DOHH2 (cell line): ENCODE measurements at regions not wholly inside any gene's neighbourhood (a gene's known extent, or its start where the extent isn't known, plus 50 kb on each side); places are given as distances from the start of the nearest gene placed in this dataset.

Experiments
- H3F3A ChIP-seq: fragments of 200-600 bp; sonication (generic), shearing (Covaris generic); 2 replicates; pipeline ENCODE4 v1.6.0; 2016; ENCODE audit warnings: antibody characterized with exemption, mild to moderate bottlenecking; ENCODE audit not compliant: control insufficient read depth, insufficient read depth
- H3K27ac ChIP-seq: fragments of 200-600 bp; sonication (generic); 2 replicates; pipeline ENCODE4 v1.5.1; 2014; ENCODE audit warnings: low read depth, mild to moderate bottlenecking, low read length, moderate library complexity
- H3K27me3 ChIP-seq: fragments of 200-600 bp; sonication (generic); 2 replicates; pipeline ENCODE4 v1.6.1; 2014; ENCODE audit warnings: mild to moderate bottlenecking, low read length, mixed read lengths; ENCODE audit not compliant: control insufficient read depth
- H3K36me3 ChIP-seq: fragments of 200-600 bp; sonication (generic); 2 replicates; pipeline ENCODE4 v1.6.1; 2014; ENCODE audit warnings: mild to moderate bottlenecking, low read length, moderate library complexity, mixed read lengths; ENCODE audit not compliant: control insufficient read depth
- H3K4me1 ChIP-seq: fragments of 200-600 bp; sonication (generic); 2 replicates; pipeline ENCODE4 v1.6.1; 2014; ENCODE audit warnings: mild to moderate bottlenecking, low read length, mixed read lengths; ENCODE audit not compliant: control insufficient read depth
- H3K4me2 ChIP-seq: fragments of 200-600 bp; sonication (generic); 2 replicates; pipeline ENCODE4 v1.6.0; 2014; ENCODE audit warnings: mild to moderate bottlenecking, low read length, moderate library complexity
- H3K4me3 ChIP-seq: fragments of 200-600 bp; sonication (generic); 2 replicates; pipeline ENCODE4 v1.5.1; 2014; ENCODE audit warnings: mild to moderate bottlenecking, low read length, mixed read lengths
- H3K79me2 ChIP-seq: fragments of 200-600 bp; sonication (generic); 2 replicates; pipeline ENCODE4 v1.6.1; 2014; ENCODE audit warnings: mild to moderate bottlenecking, low read length, mixed read lengths; ENCODE audit not compliant: control insufficient read depth
- H3K9me2 ChIP-seq: fragments of 200-600 bp; sonication (generic); replicated peaks from 2 replicates; pipeline ENCODE4 v1.6.1; 2014; ENCODE audit warnings: mild to moderate bottlenecking, low read length, mixed read lengths; ENCODE audit not compliant: control insufficient read depth
- H3K9me3 ChIP-seq: fragments of 200-600 bp; sonication (generic); 2 replicates; pipeline ENCODE4 v1.6.1; 2014; ENCODE audit warnings: antibody characterized with exemption, low read length, mixed read lengths; ENCODE audit not compliant: control insufficient read depth, insufficient read depth
- H4K20me1 ChIP-seq: fragments of 200-600 bp; sonication (generic); 2 replicates; pipeline ENCODE4 v1.6.0; 2014; ENCODE audit warnings: low read depth, mild to moderate bottlenecking, antibody characterized with exemption, low read length, moderate library complexity; ENCODE audit not compliant: control insufficient read depth, insufficient read depth
- EZH2phosphoT487 ChIP-seq: fragments of 200-600 bp; sonication (generic); IDR thresholded peaks from 2 replicates; pipeline ENCODE4 v1.6.1; 2017; ENCODE audit warnings: borderline replicate concordance, mild to moderate bottlenecking, antibody characterized with exemption, low read length, moderate library complexity, mixed read lengths
- TF ChIP-seq, protein P1 (sequence below): fragments of 200-600 bp; sonication (generic); IDR thresholded peaks from one replicate; pipeline ENCODE4 v1.5.1; 2014; ENCODE audit warnings: antibody characterized with exemption, mild to moderate bottlenecking, low read depth, low read length; ENCODE audit not compliant: poor library complexity, severe bottlenecking

DNA sequence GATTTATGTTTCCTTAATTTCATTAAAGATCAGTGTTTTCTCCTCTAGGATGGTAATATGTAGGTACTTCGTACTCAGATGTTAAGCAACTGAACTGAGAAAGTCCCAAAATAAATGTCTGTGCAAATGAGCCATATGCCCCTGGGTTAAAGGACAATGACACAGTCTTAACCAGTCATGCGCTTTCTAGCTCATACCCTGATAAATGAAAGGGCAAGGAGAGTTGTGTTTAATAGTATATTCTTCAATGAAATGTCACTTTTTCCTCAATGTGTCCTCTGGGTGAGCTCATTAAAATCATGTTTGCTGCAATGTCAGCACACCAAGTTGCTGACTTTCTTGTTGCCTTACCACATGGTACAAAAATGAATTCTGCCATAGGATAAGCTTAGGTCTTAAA lies 856.3 kb downstream of the TMEM182 start:
- H3K79me2 ChIP-seq: no peaks in the 10 kb centered on the region
- H3K4me2 ChIP-seq: no peak overlapping the region
- H3K9me3 ChIP-seq: no peaks in the 10 kb centered on the region
- H3F3A ChIP-seq: no peaks in the 10 kb centered on the region
- H4K20me1 ChIP-seq: no peaks in the 10 kb centered on the region
- H3K9me2 ChIP-seq: no peaks in the 10 kb centered on the region
- H3K36me3 ChIP-seq: no peaks in the 10 kb centered on the region
- no peaks in the 10 kb centered on the region for H3K4me1 ChIP-seq
- TF ChIP-seq EZH2phosphoT487: no peak
- TF ChIP-seq, protein P1, sequence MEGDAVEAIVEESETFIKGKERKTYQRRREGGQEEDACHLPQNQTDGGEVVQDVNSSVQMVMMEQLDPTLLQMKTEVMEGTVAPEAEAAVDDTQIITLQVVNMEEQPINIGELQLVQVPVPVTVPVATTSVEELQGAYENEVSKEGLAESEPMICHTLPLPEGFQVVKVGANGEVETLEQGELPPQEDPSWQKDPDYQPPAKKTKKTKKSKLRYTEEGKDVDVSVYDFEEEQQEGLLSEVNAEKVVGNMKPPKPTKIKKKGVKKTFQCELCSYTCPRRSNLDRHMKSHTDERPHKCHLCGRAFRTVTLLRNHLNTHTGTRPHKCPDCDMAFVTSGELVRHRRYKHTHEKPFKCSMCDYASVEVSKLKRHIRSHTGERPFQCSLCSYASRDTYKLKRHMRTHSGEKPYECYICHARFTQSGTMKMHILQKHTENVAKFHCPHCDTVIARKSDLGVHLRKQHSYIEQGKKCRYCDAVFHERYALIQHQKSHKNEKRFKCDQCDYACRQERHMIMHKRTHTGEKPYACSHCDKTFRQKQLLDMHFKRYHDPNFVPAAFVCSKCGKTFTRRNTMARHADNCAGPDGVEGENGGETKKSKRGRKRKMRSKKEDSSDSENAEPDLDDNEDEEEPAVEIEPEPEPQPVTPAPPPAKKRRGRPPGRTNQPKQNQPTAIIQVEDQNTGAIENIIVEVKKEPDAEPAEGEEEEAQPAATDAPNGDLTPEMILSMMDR: no peak
- H3K4me3 ChIP-seq: no peak overlapping the region
- H3K27me3 ChIP-seq: no peaks in the 10 kb centered on the region
- no peak overlapping the region for H3K27ac ChIP-seq

DNA sequence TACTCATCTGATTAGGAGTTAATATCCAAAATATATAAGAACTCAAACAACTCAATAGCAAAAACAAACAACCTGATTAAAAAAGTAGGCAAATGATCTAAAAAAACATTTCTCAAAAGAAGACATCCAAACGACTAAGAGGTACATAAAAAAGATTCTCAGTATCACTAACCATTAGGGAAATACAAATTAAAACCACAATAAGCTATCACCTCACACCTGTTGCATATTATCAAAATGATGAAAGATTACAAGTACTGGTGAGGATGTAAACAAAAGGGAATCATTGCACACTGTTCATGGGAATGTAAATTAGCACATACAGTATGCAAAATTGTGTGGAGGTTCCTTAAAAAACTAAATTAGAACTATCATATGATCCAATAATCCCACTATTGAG lies 865.5 kb downstream of the TMEM182 start:
- no peaks in the 10 kb centered on the region for H3K36me3 ChIP-seq
- no peak for TF ChIP-seq EZH2phosphoT487
- no peaks in the 10 kb centered on the region for H3K9me2 ChIP-seq
- H3K27ac ChIP-seq: no peak overlapping the region
- no peak overlapping the region for H3K4me3 ChIP-seq
- no peaks in the 10 kb centered on the region for H3K79me2 ChIP-seq
- H3K4me2 ChIP-seq: no peak overlapping the region
- no peaks in the 10 kb centered on the region for H4K20me1 ChIP-seq
- H3K4me1 ChIP-seq: no peaks in the 10 kb centered on the region
- no peaks in the 10 kb centered on the region for H3F3A ChIP-seq
- H3K9me3 ChIP-seq: peaks cover 3% of the 10 kb centered on the region; the same call in 1 of the 2 replicates
- H3K27me3 ChIP-seq: no peaks in the 10 kb centered on the region

DNA sequence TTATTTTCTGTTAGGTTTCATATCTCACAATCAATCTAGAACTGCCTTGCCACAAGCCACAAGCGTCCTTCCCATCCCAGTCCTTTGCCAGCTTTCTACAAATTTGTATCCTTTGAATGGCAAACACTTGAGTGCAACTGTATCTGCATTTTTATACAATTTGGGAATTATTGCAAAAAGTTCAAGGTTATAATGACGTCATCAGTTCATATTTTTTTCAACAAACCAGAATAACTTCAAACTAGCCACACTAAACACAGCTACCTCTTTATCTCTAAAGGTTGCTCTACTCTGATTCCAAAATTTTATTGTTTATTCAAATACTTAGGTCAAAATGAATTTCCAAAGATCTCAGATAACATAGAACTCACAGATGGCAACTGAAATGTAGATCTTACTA lies 877.1 kb downstream of the TMEM182 start:
- Histone ChIP-seq H3K9me3 (no peaks in the 10 kb centered on the region), H3K4me2 (no peak overlapping the region), H3K27ac (no peak overlapping the region), H3K36me3 (no peaks in the 10 kb centered on the region), H3K4me3 (no peak overlapping the region), H3K4me1 (no peaks in the 10 kb centered on the region), H3K9me2 (no peaks in the 10 kb centered on the region), H3K79me2 (no peaks in the 10 kb centered on the region), H3F3A (no peaks in the 10 kb centered on the region), H4K20me1 (no peaks in the 10 kb centered on the region), H3K27me3 (no peaks in the 10 kb centered on the region)
- TF ChIP-seq EZH2phosphoT487: no peak
- TF ChIP-seq, protein P1: no peak

DNA sequence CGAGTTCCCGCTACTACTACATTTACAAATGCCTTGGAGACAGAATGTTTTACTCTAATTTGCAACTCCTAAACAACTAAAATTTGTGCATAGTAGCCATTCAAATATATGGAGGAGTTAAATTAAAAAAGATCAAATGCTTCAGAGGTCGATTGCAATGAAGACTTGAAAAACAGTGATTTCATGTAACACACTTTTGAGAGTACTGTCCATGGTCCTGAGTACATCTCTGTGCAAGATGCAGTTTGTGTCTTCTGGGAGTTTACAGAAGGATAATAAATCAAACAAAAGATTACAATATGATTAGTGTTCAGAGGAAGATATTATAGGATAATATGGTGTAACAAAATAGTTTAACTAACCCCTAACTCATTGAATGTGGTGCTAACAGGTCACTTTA lies 894.7 kb downstream of the TMEM182 start:
- TF ChIP-seq, protein P1: no peak
- no peak for TF ChIP-seq EZH2phosphoT487
- Histone ChIP-seq H3K9me2 (no peaks in the 10 kb centered on the region), H3K4me3 (no peak overlapping the region), H3K36me3 (no peaks in the 10 kb centered on the region), H3K9me3 (no peaks in the 10 kb centered on the region), H3K79me2 (no peaks in the 10 kb centered on the region), H3K4me1 (no peaks in the 10 kb centered on the region), H3K27ac (no peak overlapping the region), H3K27me3 (no peaks in the 10 kb centered on the region), H3F3A (no peaks in the 10 kb centered on the region), H4K20me1 (no peaks in the 10 kb centered on the region), H3K4me2 (no peak overlapping the region)
